DMS153 treated with DMSO at 0.1 percent for 48 hours (cell line): ENCODE measurements at regions not wholly inside any gene's neighbourhood (a gene's known extent, or its start where the extent isn't known, plus 50 kb on each side); places are given as distances from the start of the nearest gene placed in this dataset.
"Not testable (repeated sequence)": the region's sequence is repeated elsewhere in the genome, so short reads cannot be mapped to it uniquely, and the experiment has no call there.

Source experiments
- DNase-seq: peaks from one replicate; lab custom pipeline; 2025; ENCODE audit not compliant: unreplicated experiment; lab: John Stamatoyannopoulos, UW

GRCh38 chr1:30575066-30575465 is 148.3 kb downstream of the MATN1 start:
- no peak for DNase-seq

DNA sequence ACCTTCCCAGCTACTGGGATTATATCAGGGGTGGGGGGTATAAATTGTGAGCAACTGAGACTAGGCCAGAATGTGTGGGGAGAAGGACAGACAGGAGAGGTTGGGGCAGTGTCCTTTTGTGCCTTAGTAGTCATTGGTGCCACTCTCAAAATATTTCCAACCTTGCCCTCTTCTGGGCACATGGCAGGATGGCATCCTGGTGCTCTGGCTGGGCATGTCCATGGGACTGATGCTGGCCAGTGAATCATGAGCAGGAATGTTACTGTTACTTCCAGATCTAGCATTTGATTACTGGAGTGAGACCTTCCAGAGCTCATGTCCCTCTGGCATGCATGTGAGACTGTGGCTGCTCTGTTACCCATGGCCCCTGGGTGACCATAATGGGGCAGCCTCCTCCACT is 151.2 kb downstream of the MATN1 start:
- DNase-seq, result no peak

- no peak for DNase-seq
Measured at GRCh38 chr1:30571380-30571779, 152.0 kb downstream of the MATN1 start.

DNA sequence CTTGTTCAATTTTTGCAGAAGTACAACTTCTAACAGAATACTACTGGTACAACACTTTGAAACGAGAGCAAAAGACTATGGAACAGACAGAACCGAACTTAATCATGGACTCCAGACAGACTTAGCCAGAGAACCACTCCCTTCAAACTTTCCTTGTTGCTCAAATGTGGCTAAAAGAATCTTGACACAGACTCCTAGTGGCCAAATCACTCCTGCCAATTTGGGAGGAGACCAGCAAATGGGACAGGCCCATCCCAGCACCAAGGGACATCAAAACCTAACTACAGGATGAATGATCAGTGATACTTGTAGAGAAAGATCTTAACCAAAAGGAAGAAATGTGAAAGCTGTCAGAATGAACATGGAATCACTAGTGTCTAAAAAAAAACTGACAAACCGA is 154.0 kb downstream of the MATN1 start:
- DNase-seq, result no peak

GRCh38 chr1:30562559-30562958 is 160.8 kb downstream of the MATN1 start:
- DNase-seq, result no peak

DNA sequence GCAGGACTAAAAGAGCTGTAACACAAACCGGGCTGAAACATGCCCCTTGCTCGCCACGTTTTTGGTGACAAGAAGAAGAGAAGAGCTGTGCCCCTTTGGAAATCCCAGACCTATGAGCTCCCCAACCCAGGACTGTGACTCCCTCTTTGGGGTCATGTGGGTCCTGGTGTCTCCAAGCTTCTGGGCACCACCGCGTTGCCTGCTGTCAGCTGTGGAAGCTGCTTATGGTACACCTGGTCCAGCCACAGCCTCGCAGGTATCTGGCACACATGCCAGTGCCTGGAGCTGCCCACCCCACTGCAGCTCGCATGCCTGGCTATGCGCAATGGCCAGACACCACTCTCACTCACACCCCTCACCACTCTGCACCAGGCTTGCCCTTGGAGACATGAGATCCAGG is 171.8 kb downstream of the MATN1 start:
- no peak for DNase-seq

GRCh38 chr1:30550365-30551220 is 172.8 kb downstream of the MATN1 start:
- DNase-seq, result no peak

DNA sequence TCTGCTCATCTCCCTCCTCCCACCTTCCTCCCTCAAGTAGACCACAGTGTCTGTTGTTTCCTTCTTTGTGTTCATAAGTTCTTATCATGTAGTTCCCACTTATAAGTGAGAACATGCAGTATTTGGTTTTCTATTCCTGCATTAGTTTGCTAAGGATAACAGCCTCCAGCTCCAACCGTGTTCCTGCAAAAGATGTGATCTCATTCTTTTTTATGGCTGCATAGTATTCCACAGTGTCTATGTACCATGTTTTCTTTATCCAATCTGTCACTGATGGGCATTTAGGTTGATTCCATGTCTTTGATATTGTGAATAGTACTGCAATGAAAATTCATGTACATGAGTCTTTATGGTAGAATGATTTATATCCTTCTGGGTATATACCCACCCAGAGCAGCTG is 173.5 kb downstream of the MATN1 start:
- DNase-seq, result not testable (repeated sequence)

- DNase-seq, result no peak
Measured at GRCh38 chr1:30548294-30548693, 175.1 kb downstream of the MATN1 start.

- not testable (repeated sequence) for DNase-seq
Measured at GRCh38 chr1:30547326-30547725, 176.1 kb downstream of the MATN1 start.

GRCh38 chr1:30545365-30545764 is 178.0 kb downstream of the MATN1 start:
- DNase-seq, result no peak

- DNase-seq, result no peak
Measured at GRCh38 chr1:30541721-30542485, 181.5 kb downstream of the MATN1 start.

GRCh38 chr1:30540611-30541192 is 182.7 kb downstream of the MATN1 start:
- no peak for DNase-seq

- DNase-seq, result no peak
Measured at GRCh38 chr1:30539884-30540283, 183.5 kb downstream of the MATN1 start.

- no peak for DNase-seq
Measured at GRCh38 chr1:30538993-30539867, 184.2 kb downstream of the MATN1 start.

DNA sequence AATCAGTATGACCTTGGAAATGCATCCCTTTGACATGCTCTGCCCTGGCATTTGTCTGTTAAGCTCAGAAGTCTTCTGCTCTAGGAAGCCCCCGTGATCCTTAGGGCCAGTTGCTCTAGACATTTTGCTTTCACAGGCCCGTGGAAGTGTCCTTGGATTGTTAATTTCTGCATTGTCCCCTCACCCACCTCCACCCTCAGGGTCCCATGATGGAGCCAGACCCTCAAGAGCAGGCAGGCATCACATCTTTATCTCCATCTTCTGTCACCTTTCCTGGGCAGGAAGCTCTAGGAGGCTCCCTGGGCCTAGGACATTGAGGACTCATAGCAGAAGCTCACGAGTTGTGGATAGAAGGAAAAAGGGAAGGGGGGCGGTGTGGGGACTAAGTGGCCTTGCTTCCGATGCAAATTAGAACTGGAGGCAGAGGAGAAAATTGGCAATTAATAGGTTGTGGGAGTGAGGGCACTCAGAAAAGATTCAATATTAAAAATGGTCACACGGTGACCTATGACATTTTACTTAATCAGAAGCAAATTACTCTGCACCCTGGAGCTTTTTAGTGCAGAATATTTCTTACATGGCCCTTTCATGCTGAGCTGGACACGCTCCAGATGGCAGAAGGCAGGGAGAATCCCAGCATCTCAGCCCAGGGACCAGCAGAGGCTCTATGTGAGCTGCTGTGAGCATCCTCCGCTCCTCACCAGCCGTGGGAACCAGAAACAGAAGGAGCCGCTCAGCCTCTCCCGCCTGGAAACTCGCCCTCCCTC is 185.0 kb downstream of the MATN1 start:
- DNase-seq, result no peak

DNA sequence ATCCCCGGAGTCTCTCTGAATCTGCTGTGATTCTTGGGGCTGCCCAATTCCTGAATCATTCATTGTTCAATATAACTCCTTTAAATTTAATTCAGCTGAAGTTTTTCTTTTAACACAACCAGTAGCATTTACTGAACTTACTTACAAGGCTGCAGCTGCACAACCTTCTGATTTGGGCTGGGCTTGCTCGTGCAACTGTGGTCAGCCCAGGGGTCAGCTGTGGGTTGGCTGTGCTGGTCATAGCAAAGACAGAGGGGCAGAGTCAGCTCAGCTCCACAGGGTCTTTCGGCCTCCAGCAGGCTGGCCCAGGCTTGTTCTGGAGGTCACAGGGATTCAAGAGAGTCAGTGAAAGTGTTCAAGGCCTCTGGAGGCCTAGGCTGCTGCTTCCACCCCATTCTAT is 186.1 kb downstream of the MATN1 start:
- DNase-seq, result no peak

- DNase-seq, result no peak
Measured at GRCh38 chr1:30536530-30536929, 186.9 kb downstream of the MATN1 start.

DNA sequence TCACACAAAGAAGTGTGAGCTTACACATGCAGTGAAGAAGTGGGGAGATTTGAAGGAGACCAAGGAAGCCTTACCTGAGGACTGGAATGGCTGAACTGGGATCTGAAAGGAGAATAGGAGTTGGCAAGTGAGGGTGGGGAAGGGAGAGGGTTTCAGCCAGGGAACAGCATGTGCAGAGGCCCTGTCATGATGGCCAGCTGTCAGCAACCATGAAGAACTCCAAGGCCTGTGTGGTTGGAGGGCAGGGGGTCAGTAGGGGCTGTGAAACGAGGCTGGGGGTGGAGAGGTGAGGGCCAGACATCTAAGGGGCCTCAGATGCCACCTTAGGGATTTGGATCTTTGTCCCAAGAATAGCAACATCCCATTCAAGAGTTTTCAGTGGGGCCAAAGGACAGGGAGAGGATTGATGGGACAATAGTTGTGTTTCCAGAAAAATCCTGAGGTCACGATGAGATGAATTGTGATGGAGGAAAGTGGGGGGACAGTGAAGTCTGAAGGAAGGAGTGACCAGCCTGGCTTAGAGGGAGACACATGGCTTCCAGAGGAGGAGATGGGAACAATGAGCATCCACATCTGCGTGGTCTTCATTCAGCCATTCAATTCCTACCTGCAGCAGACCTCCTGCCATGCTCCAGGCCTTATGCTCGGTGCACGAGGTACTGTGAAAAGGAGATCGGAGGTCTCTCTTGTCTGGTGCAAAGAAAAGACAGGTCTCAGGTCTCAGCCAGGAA is 187.6 kb downstream of the MATN1 start:
- DNase-seq, result no peak

DNA sequence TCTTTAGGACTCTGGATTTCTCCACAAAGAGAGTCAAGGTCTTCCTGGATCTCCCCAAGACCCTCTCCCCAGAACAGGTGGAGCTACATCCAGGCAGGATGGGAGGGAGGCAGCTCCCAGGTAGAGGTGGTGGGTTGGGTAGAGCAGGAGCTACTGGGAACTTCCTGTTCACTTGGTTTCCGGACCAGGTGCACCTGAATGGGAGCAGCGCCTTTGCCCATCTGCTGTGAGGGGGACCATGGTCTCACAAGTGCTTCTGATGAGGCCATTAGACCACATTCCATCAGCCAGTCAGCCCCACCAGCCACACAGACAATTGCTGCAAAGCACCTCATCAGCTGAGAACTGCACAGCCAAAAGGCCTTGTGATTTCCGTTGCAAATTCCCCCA is 188.8 kb downstream of the MATN1 start:
- DNase-seq, result no peak
